RWPE2 (cell line): ENCODE measurements at regions not wholly inside any gene's neighbourhood (a gene's known extent, or its start where the extent isn't known, plus 50 kb on each side); places are given as distances from the start of the nearest gene placed in this dataset.
A peak's percentile ranks its signal among the peaks of the same experiment; 100 is the strongest.

Experiments used
- ATAC-seq: fragments of 200-7000 bp; cut with Tn5 transposase; 3 replicates; pipeline ENCODE4 v1.9.1; 2021; ENCODE audit warnings: low read depth
- DNase-seq: peaks from one replicate; pipeline ENCODE4 v3.0.0-alpha.2; 2020; ENCODE audit warnings: low spot score
- H3K27ac ChIP-seq: fragments of 450-650 bp; 2 replicates; pipeline ENCODE4 v1.5.1; 2017; ENCODE audit warnings: mild to moderate bottlenecking; ENCODE audit not compliant: poor library complexity, severe bottlenecking
- H3K27me3 ChIP-seq: fragments of 250-450 bp; sonication (Bioruptor Pico); 2 replicates; pipeline ENCODE4 v1.5.1; 2021; ENCODE audit warnings: mild to moderate bottlenecking, moderate library complexity; ENCODE audit not compliant: insufficient read depth, poor library complexity, severe bottlenecking
- H3K36me3 ChIP-seq: fragments of 250-450 bp; sonication (Bioruptor Pico); 2 replicates; pipeline ENCODE4 v1.5.1; 2020; ENCODE audit warnings: low read depth, mild to moderate bottlenecking, moderate library complexity
- H3K4me1 ChIP-seq: fragments of 250-450 bp; sonication (Bioruptor Pico); 2 replicates; pipeline ENCODE4 v1.5.1; 2021; ENCODE audit warnings: mild to moderate bottlenecking, moderate library complexity; ENCODE audit not compliant: insufficient read depth, poor library complexity, severe bottlenecking
- H3K4me3 ChIP-seq: fragments of 250-450 bp; sonication (Bioruptor Pico); 2 replicates; pipeline ENCODE4 v1.5.1; 2021; ENCODE audit warnings: mild to moderate bottlenecking, moderate library complexity; ENCODE audit not compliant: severe bottlenecking
- H3K9me3 ChIP-seq: fragments of 250-450 bp; sonication (Bioruptor Pico); 2 replicates; pipeline ENCODE4 v1.5.1; 2021; ENCODE audit warnings: mild to moderate bottlenecking, moderate library complexity; ENCODE audit not compliant: severe bottlenecking
- CTCF ChIP-seq: fragments of 450-650 bp; IDR thresholded peaks from one replicate; pipeline ENCODE4 v1.5.1; 2017; ENCODE audit warnings: mild to moderate bottlenecking, moderate library complexity; ENCODE audit not compliant: poor library complexity, severe bottlenecking

- no peaks in the 10 kb centered on the region for H3K9me3 ChIP-seq
- no peaks in the 10 kb centered on the region for H3K27me3 ChIP-seq
- no peak overlapping the region for H3K4me3 ChIP-seq
- H3K36me3 ChIP-seq, result no peaks in the 10 kb centered on the region
- H3K4me1 ChIP-seq, result peaks cover 40% of the 10 kb centered on the region
- TF ChIP-seq CTCF, result no peak
- H3K27ac ChIP-seq, result peak overlapping the region; percentile 96
- ATAC-seq, result peak; percentile 92
- no peak for DNase-seq
Measured at GRCh38 chr16:87240211-87241136, 76.7 kb downstream of the C16orf95 start.

GRCh38 chr16:87241137-87241771 is 75.9 kb downstream of the C16orf95 start:
- Histone ChIP-seq H3K36me3 (no peaks in the 10 kb centered on the region), H3K27ac (peak overlapping the region; percentile 96), H3K9me3 (no peaks in the 10 kb centered on the region), H3K4me1 (peaks cover 40% of the 10 kb centered on the region), H3K4me3 (no peak overlapping the region), H3K27me3 (no peaks in the 10 kb centered on the region)
- DNase-seq (no peak), ATAC-seq (no peak)
- TF ChIP-seq CTCF, result no peak

- Histone ChIP-seq H3K27me3 (no peaks in the 10 kb centered on the region), H3K4me3 (no peak overlapping the region), H3K4me1 (peaks cover 27% of the 10 kb centered on the region), H3K36me3 (no peaks in the 10 kb centered on the region), H3K27ac (no peak overlapping the region), H3K9me3 (no peaks in the 10 kb centered on the region)
- ATAC-seq (no peak), DNase-seq (no peak)
- no peak for TF ChIP-seq CTCF
Measured at GRCh38 chr16:87243478-87243877, 73.7 kb downstream of the C16orf95 start.

GRCh38 chr16:87244636-87245197 is 72.5 kb downstream of the C16orf95 start:
- Histone ChIP-seq H3K9me3 (no peaks in the 10 kb centered on the region), H3K4me3 (no peak overlapping the region), H3K4me1 (peaks cover 17% of the 10 kb centered on the region), H3K27me3 (no peaks in the 10 kb centered on the region), H3K27ac (no peak overlapping the region), H3K36me3 (no peaks in the 10 kb centered on the region)
- TF ChIP-seq CTCF, result no peak
- no peak for DNase-seq
- no peak for ATAC-seq
